ENCODE measurements at regions not wholly inside any gene's neighbourhood (a gene's known extent, or its start where the extent isn't known, plus 50 kb on each side); places are given as distances from the start of the nearest gene placed in this dataset.
"Not testable (repeated sequence)": the region's sequence is repeated elsewhere in the genome, so short reads cannot be mapped to it uniquely, and the experiment has no call there.

DNA sequence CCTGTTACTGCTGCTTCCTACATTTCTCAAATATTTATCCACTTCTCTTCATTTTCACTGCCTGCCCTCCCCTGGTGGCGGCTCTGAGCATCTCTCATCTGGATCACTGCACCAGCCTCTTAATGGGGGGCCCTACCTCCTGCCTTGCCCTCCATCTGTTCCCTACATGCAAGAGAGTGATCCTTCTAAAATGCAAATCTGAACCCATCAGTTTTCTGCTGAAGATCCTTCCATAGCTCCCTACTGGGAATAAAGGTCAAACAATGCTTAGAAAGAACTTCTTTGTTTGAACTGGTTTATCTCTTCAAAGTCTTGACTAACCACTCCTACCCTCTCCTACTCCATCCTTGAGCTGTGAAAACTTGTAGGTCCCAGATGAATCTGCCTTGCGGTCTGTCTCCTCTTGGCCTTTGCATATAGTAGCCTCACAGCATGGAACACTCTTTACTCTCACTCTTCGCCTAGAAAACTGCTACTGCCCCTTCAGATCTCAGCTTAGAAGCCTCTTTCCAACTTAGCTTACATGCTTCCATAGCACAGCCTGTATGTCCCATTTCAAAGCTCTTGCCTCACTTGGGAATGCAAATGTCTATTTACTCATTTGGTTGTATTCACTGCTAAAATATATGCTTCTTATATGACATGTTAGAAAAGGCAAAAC is 119.3 kb downstream of the QRSL1 start:
- no peak overlapping the region for H3K4me3 ChIP-seq (ENCODE audit: low read length)
- H3K36me3 ChIP-seq (ENCODE audit: insufficient read depth, low read length) = no peaks in the 10 kb centered on the region
- H2AFZ ChIP-seq (ENCODE audit: low read depth, low read length) = no peak overlapping the region
- no peaks in the 10 kb centered on the region for H3K27me3 ChIP-seq (ENCODE audit: insufficient read depth, low read length)
- no peaks in the 10 kb centered on the region for H3K4me1 ChIP-seq (ENCODE audit: insufficient read depth, low read length)
- H3K9me3 ChIP-seq (ENCODE audit: low read length) = no peaks in the 10 kb centered on the region

- Histone ChIP-seq H3K4me1 (ENCODE audit: insufficient read depth, low read length) (no peaks in the 10 kb centered on the region), H3K4me3 (ENCODE audit: low read length) (no peak overlapping the region), H2AFZ (ENCODE audit: low read depth, low read length) (no peak overlapping the region), H3K9me3 (ENCODE audit: low read length) (no peaks in the 10 kb centered on the region), H3K36me3 (ENCODE audit: insufficient read depth, low read length) (no peaks in the 10 kb centered on the region), H3K27me3 (ENCODE audit: insufficient read depth, low read length) (no peaks in the 10 kb centered on the region)
Measured at GRCh38 chr6:106747139-106747538, 117.8 kb downstream of the QRSL1 start.

DNA sequence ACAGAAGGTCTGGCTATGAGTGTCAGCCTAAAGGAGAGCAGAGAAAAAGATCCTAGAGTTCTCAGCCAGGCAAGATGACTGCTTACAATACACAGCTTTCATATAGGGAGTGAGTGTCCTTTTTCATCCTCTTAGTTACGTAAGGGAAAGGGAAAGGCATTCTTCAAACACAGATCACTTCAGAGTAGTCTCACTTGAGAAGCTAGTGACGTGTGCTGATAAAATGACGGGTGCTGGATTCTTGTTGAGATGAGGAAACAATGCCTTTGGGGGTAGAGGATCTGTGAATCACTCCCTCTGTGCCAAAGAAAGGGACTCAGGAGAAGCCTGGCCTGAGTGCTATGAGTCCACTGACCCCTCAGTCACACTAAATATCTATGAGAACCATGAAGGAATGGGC is 117.3 kb downstream of the QRSL1 start:
- H3K4me1 ChIP-seq (ENCODE audit: insufficient read depth, low read length) = no peaks in the 10 kb centered on the region
- no peaks in the 10 kb centered on the region for H3K36me3 ChIP-seq (ENCODE audit: insufficient read depth, low read length)
- no peaks in the 10 kb centered on the region for H3K27me3 ChIP-seq (ENCODE audit: insufficient read depth, low read length)
- H3K9me3 ChIP-seq (ENCODE audit: low read length) = no peaks in the 10 kb centered on the region
- H2AFZ ChIP-seq (ENCODE audit: low read depth, low read length) = no peak overlapping the region
- H3K4me3 ChIP-seq (ENCODE audit: low read length) = no peak overlapping the region

DNA sequence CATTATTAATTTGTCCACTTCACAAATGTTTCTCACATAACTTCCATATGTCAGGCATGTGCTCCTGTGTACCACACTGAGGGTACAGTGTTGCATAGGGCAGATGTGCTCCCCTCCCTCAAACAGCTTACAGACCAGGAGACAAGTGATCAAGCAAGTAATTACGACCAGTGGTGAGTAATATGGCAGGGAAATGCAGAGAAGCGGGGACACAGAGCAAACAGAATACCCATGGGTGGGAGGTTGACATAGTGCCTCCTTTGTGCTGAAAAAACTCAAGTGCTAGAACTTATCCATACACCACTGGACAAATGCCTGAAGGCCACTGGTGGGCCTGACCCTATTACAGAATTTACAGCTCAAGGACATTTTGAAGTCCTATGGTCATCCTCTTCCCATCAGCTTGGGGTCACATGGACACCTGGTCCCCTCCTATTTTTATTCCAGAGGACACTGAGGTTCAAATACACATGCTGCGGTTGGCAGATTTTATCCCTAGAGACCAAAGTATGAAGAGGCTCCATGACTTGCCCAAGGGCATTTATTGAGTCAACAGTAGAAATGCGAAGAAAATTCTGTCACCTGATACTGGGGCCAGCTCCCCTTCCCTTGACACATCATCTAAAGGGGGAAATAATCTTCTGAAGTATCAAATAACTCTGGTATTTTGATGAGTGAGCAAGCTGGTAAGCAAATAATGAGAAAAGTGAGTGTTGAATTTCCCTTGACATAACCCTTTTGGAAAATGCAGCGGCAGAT is 116.6 kb downstream of the QRSL1 start:
- no peak overlapping the region for H2AFZ ChIP-seq (ENCODE audit: low read depth, low read length)
- no peak overlapping the region for H3K4me3 ChIP-seq (ENCODE audit: low read length)
- H3K36me3 ChIP-seq (ENCODE audit: insufficient read depth, low read length) = no peaks in the 10 kb centered on the region
- H3K27me3 ChIP-seq (ENCODE audit: insufficient read depth, low read length) = no peaks in the 10 kb centered on the region
- H3K4me1 ChIP-seq (ENCODE audit: insufficient read depth, low read length) = no peaks in the 10 kb centered on the region
- H3K9me3 ChIP-seq (ENCODE audit: low read length) = no peaks in the 10 kb centered on the region

- Histone ChIP-seq H2AFZ (ENCODE audit: low read depth, low read length) (no peak overlapping the region), H3K9me3 (ENCODE audit: low read length) (no peaks in the 10 kb centered on the region), H3K27me3 (ENCODE audit: insufficient read depth, low read length) (no peaks in the 10 kb centered on the region), H3K4me1 (ENCODE audit: insufficient read depth, low read length) (no peaks in the 10 kb centered on the region), H3K4me3 (ENCODE audit: low read length) (no peak overlapping the region), H3K36me3 (ENCODE audit: insufficient read depth, low read length) (no peaks in the 10 kb centered on the region)
Measured at GRCh38 chr6:106745197-106745770, 115.9 kb downstream of the QRSL1 start.

DNA sequence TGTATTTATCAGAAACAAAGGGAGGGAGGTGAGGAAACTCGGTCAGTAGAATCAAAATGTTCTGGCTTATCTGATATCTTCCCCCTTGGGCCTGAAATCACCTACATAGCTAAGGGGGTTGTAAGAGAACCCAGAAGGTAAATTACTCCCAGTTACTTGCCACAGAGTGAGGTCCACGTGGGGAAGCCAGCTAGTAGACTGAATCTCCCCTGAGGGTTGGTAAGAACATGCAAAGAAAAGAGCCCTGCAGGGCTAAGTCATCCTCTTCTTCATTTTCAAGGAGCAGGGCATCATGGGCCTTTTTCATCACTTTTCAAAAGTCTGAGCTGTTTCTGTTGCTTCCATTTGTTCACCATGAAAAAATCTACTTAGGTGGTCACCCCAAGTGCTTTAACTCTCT is 115.4 kb downstream of the QRSL1 start:
- Histone ChIP-seq H3K27me3 (ENCODE audit: insufficient read depth, low read length) (no peaks in the 10 kb centered on the region), H3K4me3 (ENCODE audit: low read length) (no peak overlapping the region), H3K36me3 (ENCODE audit: insufficient read depth, low read length) (no peaks in the 10 kb centered on the region), H3K9me3 (ENCODE audit: low read length) (no peaks in the 10 kb centered on the region), H3K4me1 (ENCODE audit: insufficient read depth, low read length) (no peaks in the 10 kb centered on the region), H2AFZ (ENCODE audit: low read depth, low read length) (no peak overlapping the region)

DNA sequence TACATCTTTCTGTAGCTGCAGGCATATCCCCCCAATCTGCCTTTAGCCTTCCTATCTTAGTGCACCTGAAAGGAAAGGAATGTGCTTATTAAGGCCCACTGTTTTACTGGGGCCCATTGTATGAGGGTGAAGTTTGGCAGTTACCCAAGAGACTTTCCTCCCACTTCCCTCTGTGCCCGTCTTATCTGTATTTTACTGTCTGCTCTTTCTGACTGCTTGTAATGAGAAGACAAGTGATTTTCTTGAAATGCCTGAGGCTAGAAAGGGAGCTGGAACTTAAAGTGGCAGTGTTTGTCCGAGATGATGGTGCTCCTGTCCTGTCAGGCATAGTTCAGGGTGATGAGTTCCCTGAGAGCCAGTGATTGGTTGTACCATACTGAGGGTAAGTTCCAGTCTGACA is 114.7 kb downstream of the QRSL1 start:
- H3K4me1 ChIP-seq (ENCODE audit: insufficient read depth, low read length); H2AFZ ChIP-seq (ENCODE audit: low read depth, low read length): not testable (repeated sequence)

GRCh38 chr6:106743612-106744011 is 114.2 kb downstream of the QRSL1 start:
- Histone ChIP-seq H3K4me1 (ENCODE audit: insufficient read depth, low read length) (no peaks in the 10 kb centered on the region), H3K27me3 (ENCODE audit: insufficient read depth, low read length) (no peaks in the 10 kb centered on the region), H3K4me3 (ENCODE audit: low read length) (no peak overlapping the region), H2AFZ (ENCODE audit: low read depth, low read length) (no peak overlapping the region), H3K36me3 (ENCODE audit: insufficient read depth, low read length) (no peaks in the 10 kb centered on the region), H3K9me3 (ENCODE audit: low read length) (no peaks in the 10 kb centered on the region)

More for the DNA sequence above, 114.7 kb downstream of the QRSL1 start:
- not testable (repeated sequence) for H3K27me3 ChIP-seq (ENCODE audit: insufficient read depth, low read length); H3K4me3 ChIP-seq (ENCODE audit: low read length); H3K36me3 ChIP-seq (ENCODE audit: insufficient read depth, low read length); H3K9me3 ChIP-seq (ENCODE audit: low read length)

DNA sequence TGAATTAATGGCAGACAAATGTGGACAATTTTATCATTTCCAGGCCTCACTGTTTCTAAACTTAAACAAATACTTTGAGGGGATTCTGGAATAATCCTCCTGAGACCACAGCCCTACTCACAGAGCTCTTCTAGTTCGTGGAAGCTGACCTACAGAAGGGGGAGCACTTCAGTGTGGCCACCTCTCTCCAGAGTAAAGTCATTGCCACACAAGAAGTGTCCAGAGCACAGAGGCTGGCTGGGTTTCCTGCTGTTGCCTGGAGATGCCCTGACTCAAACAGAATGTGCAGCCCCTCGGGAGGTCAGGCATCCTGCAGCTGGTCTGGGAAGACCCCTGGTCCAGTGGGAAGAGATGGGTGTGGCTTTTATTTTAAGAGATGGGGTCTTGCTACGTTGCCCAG is 110.9 kb downstream of the QRSL1 start:
- no peaks in the 10 kb centered on the region for H3K27me3 ChIP-seq (ENCODE audit: insufficient read depth, low read length)
- H3K4me3 ChIP-seq (ENCODE audit: low read length) = no peak overlapping the region
- no peaks in the 10 kb centered on the region for H3K36me3 ChIP-seq (ENCODE audit: insufficient read depth, low read length)
- no peaks in the 10 kb centered on the region for H3K4me1 ChIP-seq (ENCODE audit: insufficient read depth, low read length)
- no peak overlapping the region for H2AFZ ChIP-seq (ENCODE audit: low read depth, low read length)
- no peaks in the 10 kb centered on the region for H3K9me3 ChIP-seq (ENCODE audit: low read length)

DNA sequence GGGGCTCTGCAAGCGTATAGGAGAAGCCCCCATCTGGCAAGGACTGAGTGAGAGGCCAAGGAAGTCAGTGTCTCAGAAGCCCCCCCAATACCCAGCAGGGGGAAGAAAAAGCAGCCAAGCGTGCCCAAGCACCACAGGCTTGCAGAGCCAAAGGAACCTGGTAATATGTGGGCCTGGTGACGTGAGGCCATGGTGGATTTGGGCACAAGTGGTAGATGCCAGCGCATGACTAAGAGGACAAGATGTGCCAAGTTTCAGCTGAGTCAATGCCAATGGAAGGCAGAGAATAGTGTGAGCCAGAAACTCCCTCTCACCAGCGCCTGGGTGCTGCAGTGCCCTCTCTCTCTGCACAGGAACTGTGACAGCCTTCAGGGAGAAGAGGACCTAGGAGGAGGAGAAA is 110.0 kb downstream of the QRSL1 start:
- H3K4me1 ChIP-seq (ENCODE audit: insufficient read depth, low read length) = no peaks in the 10 kb centered on the region
- no peak overlapping the region for H2AFZ ChIP-seq (ENCODE audit: low read depth, low read length)
- no peak overlapping the region for H3K4me3 ChIP-seq (ENCODE audit: low read length)
- no peaks in the 10 kb centered on the region for H3K36me3 ChIP-seq (ENCODE audit: insufficient read depth, low read length)
- no peaks in the 10 kb centered on the region for H3K27me3 ChIP-seq (ENCODE audit: insufficient read depth, low read length)
- no peaks in the 10 kb centered on the region for H3K9me3 ChIP-seq (ENCODE audit: low read length)

DNA sequence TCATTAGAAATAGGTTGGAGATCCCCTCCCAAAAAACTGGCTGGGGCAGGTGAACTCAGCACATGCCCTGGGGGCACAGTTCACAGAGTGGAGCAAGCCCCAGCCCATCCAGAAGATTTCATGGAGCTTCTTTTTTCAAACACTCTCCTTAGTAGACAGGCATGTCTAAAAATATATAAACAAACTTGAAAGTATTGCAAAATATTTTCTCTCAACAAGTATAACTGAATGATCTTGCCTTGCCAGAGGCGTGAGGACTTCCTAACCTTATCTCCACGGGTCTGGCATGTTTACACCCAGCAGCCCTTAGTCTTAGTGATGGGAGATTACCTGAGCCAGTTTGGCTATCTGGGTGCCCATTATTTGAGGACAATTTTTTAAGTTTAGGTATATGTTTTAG is 107.1 kb downstream of the QRSL1 start:
- Histone ChIP-seq H3K4me1 (ENCODE audit: insufficient read depth, low read length) (no peaks in the 10 kb centered on the region), H3K9me3 (ENCODE audit: low read length) (no peaks in the 10 kb centered on the region), H3K4me3 (ENCODE audit: low read length) (no peak overlapping the region), H2AFZ (ENCODE audit: low read depth, low read length) (no peak overlapping the region), H3K27me3 (ENCODE audit: insufficient read depth, low read length) (no peaks in the 10 kb centered on the region), H3K36me3 (ENCODE audit: insufficient read depth, low read length) (no peaks in the 10 kb centered on the region)

DNA sequence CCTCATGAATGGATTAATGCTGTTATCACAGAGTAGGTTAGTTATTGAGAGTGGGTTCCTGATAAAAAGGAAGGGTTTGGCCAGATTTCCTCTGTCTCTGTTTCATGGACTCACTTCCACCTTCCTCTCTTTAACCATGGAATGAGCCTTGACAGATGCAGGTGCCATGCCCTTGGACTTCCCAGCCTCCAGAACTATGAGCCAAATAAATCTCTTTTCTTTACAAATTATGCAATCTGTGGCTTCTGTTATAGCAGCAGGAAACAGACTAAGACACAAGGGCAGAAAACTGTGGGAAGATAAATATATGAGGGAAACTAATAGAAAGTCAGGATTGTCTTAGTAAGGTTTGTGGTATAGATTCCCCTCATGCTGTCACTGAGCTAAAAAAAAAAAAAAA is 106.5 kb downstream of the QRSL1 start:
- H3K36me3 ChIP-seq (ENCODE audit: insufficient read depth, low read length) = no peaks in the 10 kb centered on the region
- no peaks in the 10 kb centered on the region for H3K9me3 ChIP-seq (ENCODE audit: low read length)
- H2AFZ ChIP-seq (ENCODE audit: low read depth, low read length) = no peak overlapping the region
- H3K27me3 ChIP-seq (ENCODE audit: insufficient read depth, low read length) = no peaks in the 10 kb centered on the region
- H3K4me1 ChIP-seq (ENCODE audit: insufficient read depth, low read length) = no peaks in the 10 kb centered on the region
- H3K4me3 ChIP-seq (ENCODE audit: low read length) = no peak overlapping the region

- no peaks in the 10 kb centered on the region for H3K9me3 ChIP-seq (ENCODE audit: low read length)
Measured at GRCh38 chr6:106735136-106735633, 105.8 kb downstream of the QRSL1 start.

More at GRCh38 chr6:106735136-106735633, 105.8 kb downstream of the QRSL1 start:
- no peaks in the 10 kb centered on the region for H3K27me3 ChIP-seq (ENCODE audit: insufficient read depth, low read length)
- no peak overlapping the region for H2AFZ ChIP-seq (ENCODE audit: low read depth, low read length)
- no peaks in the 10 kb centered on the region for H3K4me1 ChIP-seq (ENCODE audit: insufficient read depth, low read length)
- no peak overlapping the region for H3K4me3 ChIP-seq (ENCODE audit: low read length)
- H3K36me3 ChIP-seq (ENCODE audit: insufficient read depth, low read length) = no peaks in the 10 kb centered on the region
